ENCODE measurements at regions not wholly inside any gene's neighbourhood (a gene's known extent, or its start where the extent isn't known, plus 50 kb on each side); places are given as distances from the start of the nearest gene placed in this dataset.

GRCh38 chr14:98858561-98858960, 413.4 kb downstream of the BCL11B start:
- no peak for TF ChIP-seq CTCF (CRISPR knock-in tag; IDR thresholded peaks at IDR 0.05)
- TF ChIP-seq REST (IDR thresholded peaks at IDR 0.05; ENCODE audit: borderline replicate concordance in 1 of 2, low read depth in 1 of 2, low read length in 2 of 2): no peak
- no peak for TF ChIP-seq GPN1 (CRISPR knock-in tag; IDR thresholded peaks at IDR 0.05; ENCODE audit: borderline replicate concordance)
- TF ChIP-seq TBX3 (IDR thresholded peaks at IDR 0.05; ENCODE audit: borderline replicate concordance): no peak
- TF ChIP-seq ATF3 (CRISPR knock-in tag; IDR thresholded peaks at IDR 0.05): no peak
- no peak for TF ChIP-seq ZMAT3 (CRISPR knock-in tag; conservative IDR thresholded peaks at IDR 0.05)
- no peak for TF ChIP-seq SP1 (IDR thresholded peaks at IDR 0.05)
- no peak for TF ChIP-seq SP1 (CRISPR knock-in tag; IDR thresholded peaks at IDR 0.05)
- no peak for TF ChIP-seq BHLHE40 (IDR thresholded peaks at IDR 0.05; ENCODE audit: low read length)
- no peak for TF ChIP-seq CEBPB (IDR thresholded peaks at IDR 0.05; ENCODE audit: borderline replicate concordance, low read depth, low read length)
- TF ChIP-seq TFE3 (CRISPR knock-in tag; IDR thresholded peaks at IDR 0.05): no peak
- no peak for TF ChIP-seq EP300 (IDR thresholded peaks at IDR 0.05; ENCODE audit: low read depth in 2 of 2, low read length in 2 of 2)
- no peak for TF ChIP-seq EP300 (CRISPR knock-in tag; IDR thresholded peaks at IDR 0.05; ENCODE audit: borderline replicate concordance)
- no peak for TF ChIP-seq FOXP4 (CRISPR knock-in tag; IDR thresholded peaks at IDR 0.05)

All from HepG2 (cell line).